ENCODE measurements at regions not wholly inside any gene's neighbourhood (a gene's known extent, or its start where the extent isn't known, plus 50 kb on each side); places are given as distances from the start of the nearest gene placed in this dataset.
A peak's percentile ranks its signal among the peaks of the same experiment; 100 is the strongest.

DNA sequence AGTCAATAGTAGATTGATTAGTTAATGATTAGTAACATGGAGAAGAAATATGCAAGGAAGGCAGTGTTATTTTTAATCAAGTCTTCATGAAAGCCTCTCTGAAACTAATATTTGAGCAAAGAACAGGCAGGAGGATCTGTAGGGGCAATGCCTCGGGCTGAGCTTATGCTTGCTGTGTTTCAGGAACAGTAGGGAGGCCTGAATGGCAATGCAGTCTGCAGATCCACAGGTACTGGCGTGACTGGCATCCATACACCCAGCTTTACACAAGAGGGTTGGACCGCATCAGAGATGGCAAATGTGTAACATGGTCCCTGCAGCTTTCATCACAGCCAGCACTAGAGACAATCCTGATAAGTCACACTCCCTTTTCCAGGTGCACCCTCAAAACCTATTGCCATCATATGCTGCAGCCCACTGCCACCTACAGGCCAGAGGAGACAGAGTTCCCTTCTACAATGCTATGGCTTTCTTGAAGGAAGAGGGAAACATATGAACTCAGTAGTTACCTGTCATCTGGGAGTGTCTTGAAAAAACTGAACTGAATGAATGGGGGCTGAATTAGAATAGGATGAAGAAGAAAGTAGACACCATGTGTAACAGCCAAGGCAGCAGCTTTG lies 582.4 kb upstream of the RAB6C start (continued):
- peak; percentile 45 for TF ChIP-seq XRCC5 (optimal IDR thresholded peaks at IDR 0.05; ENCODE audit: low read length)
- no peak for TF ChIP-seq ZIK1 (CRISPR knock-in tag; IDR thresholded peaks at IDR 0.05; ENCODE audit: borderline replicate concordance, low read depth)
- TF ChIP-seq, protein P1, sequence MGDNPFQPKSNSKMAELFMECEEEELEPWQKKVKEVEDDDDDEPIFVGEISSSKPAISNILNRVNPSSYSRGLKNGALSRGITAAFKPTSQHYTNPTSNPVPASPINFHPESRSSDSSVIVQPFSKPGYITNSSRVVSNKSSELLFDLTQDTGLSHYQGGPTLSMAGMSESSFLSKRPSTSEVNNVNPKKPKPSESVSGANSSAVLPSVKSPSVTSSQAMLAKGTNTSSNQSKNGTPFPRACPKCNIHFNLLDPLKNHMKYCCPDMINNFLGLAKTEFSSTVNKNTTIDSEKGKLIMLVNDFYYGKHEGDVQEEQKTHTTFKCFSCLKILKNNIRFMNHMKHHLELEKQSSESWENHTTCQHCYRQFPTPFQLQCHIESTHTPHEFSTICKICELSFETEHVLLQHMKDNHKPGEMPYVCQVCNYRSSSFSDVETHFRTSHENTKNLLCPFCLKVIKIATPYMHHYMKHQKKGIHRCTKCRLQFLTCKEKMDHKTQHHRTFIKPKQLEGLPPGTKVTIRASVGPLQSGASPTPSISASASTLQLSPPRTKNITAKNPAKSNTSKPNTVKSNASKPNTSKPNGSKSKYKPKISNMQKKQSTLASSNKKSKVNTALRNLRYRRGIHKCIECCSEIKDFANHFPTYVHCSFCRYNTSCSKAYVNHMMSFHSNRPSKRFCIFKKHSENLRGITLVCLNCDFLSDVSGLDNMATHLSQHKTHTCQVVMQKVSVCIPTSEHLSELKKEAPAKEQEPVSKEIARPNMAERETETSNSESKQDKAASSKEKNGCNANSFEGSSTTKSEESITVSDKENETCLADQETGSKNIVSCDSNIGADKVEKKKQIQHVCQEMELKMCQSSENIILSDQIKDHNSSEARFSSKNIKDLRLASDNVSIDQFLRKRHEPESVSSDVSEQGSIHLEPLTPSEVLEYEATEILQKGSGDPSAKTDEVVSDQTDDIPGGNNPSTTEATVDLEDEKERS (CRISPR knock-in tag; IDR thresholded peaks at IDR 0.05), result no peak
- 0 out of 2 replicates have a peak, but pooled peaks have one; percentile 24 for TF ChIP-seq BHLHE40 (IDR thresholded peaks at IDR 0.05; ENCODE audit: low read length)
- no peak for TF ChIP-seq HOMEZ (CRISPR knock-in tag; IDR thresholded peaks at IDR 0.05; ENCODE audit: low read depth)
- no peak for TF ChIP-seq GZF1 (CRISPR knock-in tag; IDR thresholded peaks at IDR 0.05)
- peak; percentile 85 for TF ChIP-seq STAG1 (CRISPR knock-in tag; IDR thresholded peaks at IDR 0.05)
- TF ChIP-seq, protein P2, sequence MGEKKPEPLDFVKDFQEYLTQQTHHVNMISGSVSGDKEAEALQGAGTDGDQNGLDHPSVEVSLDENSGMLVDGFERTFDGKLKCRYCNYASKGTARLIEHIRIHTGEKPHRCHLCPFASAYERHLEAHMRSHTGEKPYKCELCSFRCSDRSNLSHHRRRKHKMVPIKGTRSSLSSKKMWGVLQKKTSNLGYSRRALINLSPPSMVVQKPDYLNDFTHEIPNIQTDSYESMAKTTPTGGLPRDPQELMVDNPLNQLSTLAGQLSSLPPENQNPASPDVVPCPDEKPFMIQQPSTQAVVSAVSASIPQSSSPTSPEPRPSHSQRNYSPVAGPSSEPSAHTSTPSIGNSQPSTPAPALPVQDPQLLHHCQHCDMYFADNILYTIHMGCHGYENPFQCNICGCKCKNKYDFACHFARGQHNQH (CRISPR knock-in tag; IDR thresholded peaks at IDR 0.05), result no peak
- TF ChIP-seq MXD4 (CRISPR knock-in tag; IDR thresholded peaks at IDR 0.05), result no peak
- TF ChIP-seq MLX (CRISPR knock-in tag; IDR thresholded peaks at IDR 0.05), result no peak
- peak; percentile 59 for TF ChIP-seq SMC3 (IDR thresholded peaks at IDR 0.05; ENCODE audit: low read length)
- TF ChIP-seq, protein P3, sequence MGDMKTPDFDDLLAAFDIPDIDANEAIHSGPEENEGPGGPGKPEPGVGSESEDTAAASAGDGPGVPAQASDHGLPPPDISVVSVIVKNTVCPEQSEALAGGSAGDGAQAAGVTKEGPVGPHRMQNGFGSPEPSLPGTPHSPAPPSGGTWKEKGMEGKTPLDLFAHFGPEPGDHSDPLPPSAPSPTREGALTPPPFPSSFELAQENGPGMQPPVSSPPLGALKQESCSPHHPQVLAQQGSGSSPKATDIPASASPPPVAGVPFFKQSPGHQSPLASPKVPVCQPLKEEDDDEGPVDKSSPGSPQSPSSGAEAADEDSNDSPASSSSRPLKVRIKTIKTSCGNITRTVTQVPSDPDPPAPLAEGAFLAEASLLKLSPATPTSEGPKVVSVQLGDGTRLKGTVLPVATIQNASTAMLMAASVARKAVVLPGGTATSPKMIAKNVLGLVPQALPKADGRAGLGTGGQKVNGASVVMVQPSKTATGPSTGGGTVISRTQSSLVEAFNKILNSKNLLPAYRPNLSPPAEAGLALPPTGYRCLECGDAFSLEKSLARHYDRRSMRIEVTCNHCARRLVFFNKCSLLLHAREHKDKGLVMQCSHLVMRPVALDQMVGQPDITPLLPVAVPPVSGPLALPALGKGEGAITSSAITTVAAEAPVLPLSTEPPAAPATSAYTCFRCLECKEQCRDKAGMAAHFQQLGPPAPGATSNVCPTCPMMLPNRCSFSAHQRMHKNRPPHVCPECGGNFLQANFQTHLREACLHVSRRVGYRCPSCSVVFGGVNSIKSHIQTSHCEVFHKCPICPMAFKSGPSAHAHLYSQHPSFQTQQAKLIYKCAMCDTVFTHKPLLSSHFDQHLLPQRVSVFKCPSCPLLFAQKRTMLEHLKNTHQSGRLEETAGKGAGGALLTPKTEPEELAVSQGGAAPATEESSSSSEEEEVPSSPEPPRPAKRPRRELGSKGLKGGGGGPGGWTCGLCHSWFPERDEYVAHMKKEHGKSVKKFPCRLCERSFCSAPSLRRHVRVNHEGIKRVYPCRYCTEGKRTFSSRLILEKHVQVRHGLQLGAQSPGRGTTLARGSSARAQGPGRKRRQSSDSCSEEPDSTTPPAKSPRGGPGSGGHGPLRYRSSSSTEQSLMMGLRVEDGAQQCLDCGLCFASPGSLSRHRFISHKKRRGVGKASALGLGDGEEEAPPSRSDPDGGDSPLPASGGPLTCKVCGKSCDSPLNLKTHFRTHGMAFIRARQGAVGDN (CRISPR knock-in tag; IDR thresholded peaks at IDR 0.05), result no peak
